ENCODE measurements at regions not wholly inside any gene's neighbourhood (a gene's known extent, or its start where the extent isn't known, plus 50 kb on each side); places are given as distances from the start of the nearest gene placed in this dataset.

DNA sequence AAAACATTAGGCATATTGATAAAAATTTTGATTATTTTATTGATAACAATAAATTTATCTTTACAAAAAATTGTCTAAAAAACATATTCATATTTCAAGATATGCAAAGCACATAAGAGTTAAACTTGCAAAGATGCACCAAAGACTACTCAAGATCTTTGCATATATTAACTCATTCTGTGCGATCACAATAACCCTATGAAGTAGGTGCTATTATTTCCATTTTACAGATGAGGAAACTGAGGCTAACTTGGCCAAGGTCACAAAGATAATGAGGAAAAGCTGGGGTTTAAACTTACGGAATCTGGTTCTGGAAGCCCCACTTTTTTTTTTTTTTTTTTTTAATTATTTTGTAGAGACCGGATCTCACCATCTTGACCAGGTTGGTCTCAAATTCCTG is 94.4 kb upstream of the SERTAD2 start:
- in situ Hi-C loops (cut with MboI; ENCODE audit: low sequenced_read_pairs) = no loop called here
- Histone ChIP-seq H4K91ac (ENCODE audit: insufficient read depth, low read depth, low read length) (no peak overlapping the region), H2BK15ac (ENCODE audit: low read depth, low read length) (no peak overlapping the region), H2AK9ac (replicated peaks; ENCODE audit: low read depth, low read length, poor library complexity) (no peak overlapping the region), H2BK5ac (ENCODE audit: low read depth, low read length, poor library complexity, severe bottlenecking) (no peak overlapping the region), H3K79me1 (ENCODE audit: low read depth in 1 of 2, low read length in 2 of 2) (peaks cover 3 to 14% of the 10 kb centered on the region in 2 experiments; a peak in 2 of 4 replicates), H2AFZ (replicated peaks; ENCODE audit: low read length, poor library complexity) (no peak overlapping the region), H2BK120ac (ENCODE audit: low read depth, low read length) (no peak overlapping the region), H4K20me1 (ENCODE audit: insufficient read depth, low read length) (no peaks in the 10 kb centered on the region), H3K14ac (replicated peaks; ENCODE audit: low read depth, low read length) (no peak overlapping the region), H3K23ac (ENCODE audit: low read depth, low read length) (no peak overlapping the region; the same call in 1 of the 2 replicates), H2BK20ac (ENCODE audit: low read depth, low read length) (no peak overlapping the region), H3K4me3 (ENCODE audit: insufficient read depth, low read depth, low read length) (no peak overlapping the region), H3K4me2 (ENCODE audit: low read depth, low read length) (no peak overlapping the region), H3K9ac (ENCODE audit: low read depth, low read length) (no peak overlapping the region), H3K56ac (ENCODE audit: extremely low read depth, insufficient read depth, low read length) (no peak overlapping the region), H3K9me1 (ENCODE audit: insufficient read depth, low read length) (peaks cover 3% of the 10 kb centered on the region; the same call in 1 of the 2 replicates), H2AK5ac (ENCODE audit: low read depth, low read length) (no peak overlapping the region), H3K9me3 (ENCODE audit: control insufficient read depth, insufficient read depth, low read length) (no peaks in the 10 kb centered on the region), H4K5ac (ENCODE audit: low read depth, low read length) (no peak overlapping the region), H3K36me3 (ENCODE audit: control insufficient read depth, insufficient read depth, low read length) (no peaks in the 10 kb centered on the region), H3K18ac (ENCODE audit: low read depth, low read length) (no peak overlapping the region), H3K27ac (ENCODE audit: insufficient read depth, low read length) (no peak overlapping the region), H3K4me1 (ENCODE audit: control insufficient read depth, insufficient read depth, low read length) (peaks cover 2% of the 10 kb centered on the region; the same call in 1 of the 2 replicates), H3K4ac (ENCODE audit: low read depth, low read length) (no peak overlapping the region), H3K27me3 (ENCODE audit: control insufficient read depth, insufficient read depth, low read length) (no peaks in the 10 kb centered on the region), H4K8ac (ENCODE audit: low read depth in 2 of 2, low read length in 2 of 2) (no peak overlapping the region)
- dilution Hi-C loops (cut with HindIII; ENCODE audit: low sequenced_read_pairs, unreplicated experiment) = no loop called here
- TF ChIP-seq FOS (IDR thresholded peaks at IDR 0.05; ENCODE audit: low read depth, low read length) = no peak
- no peak for TF ChIP-seq BHLHE40 (IDR thresholded peaks at IDR 0.05; ENCODE audit: low read depth, low read length)
- TF ChIP-seq CHD1 (IDR thresholded peaks at IDR 0.05; ENCODE audit: low read depth, low read length) = no peak
- no peak for TF ChIP-seq RCOR1 (IDR thresholded peaks at IDR 0.05; ENCODE audit: insufficient replicate concordance, low read length)
- no peak for TF ChIP-seq POLR2A (IDR thresholded peaks at IDR 0.05; ENCODE audit: low read depth, low read length)
- TF ChIP-seq MXI1 (IDR thresholded peaks at IDR 0.05; ENCODE audit: borderline replicate concordance, low read depth, low read length) = no peak
- TF ChIP-seq MAFK (IDR thresholded peaks at IDR 0.05; ENCODE audit: low read depth, low read length) = no peak
- TF ChIP-seq SMC3 (IDR thresholded peaks at IDR 0.05; ENCODE audit: low read depth, low read length) = no peak
- TF ChIP-seq, protein P1, sequence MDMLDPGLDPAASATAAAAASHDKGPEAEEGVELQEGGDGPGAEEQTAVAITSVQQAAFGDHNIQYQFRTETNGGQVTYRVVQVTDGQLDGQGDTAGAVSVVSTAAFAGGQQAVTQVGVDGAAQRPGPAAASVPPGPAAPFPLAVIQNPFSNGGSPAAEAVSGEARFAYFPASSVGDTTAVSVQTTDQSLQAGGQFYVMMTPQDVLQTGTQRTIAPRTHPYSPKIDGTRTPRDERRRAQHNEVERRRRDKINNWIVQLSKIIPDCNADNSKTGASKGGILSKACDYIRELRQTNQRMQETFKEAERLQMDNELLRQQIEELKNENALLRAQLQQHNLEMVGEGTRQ (IDR thresholded peaks at IDR 0.05; ENCODE audit: low read depth, low read length) = no peak
- no peak for DNase-seq
- intact Hi-C loops (cut with micrococcal nuclease) = no loop called here
- ATAC-seq (ENCODE audit: low read depth) = no peak
- no CpG with 5 or more reads among the region's 3 CpGs for WGBS, 2 experiments (ENCODE audit: extremely low coverage in 2 of 2, insufficient read length in 1 of 2)
- no TSS peak for BruUV-seq (replicated peaks)
- CTCF ChIA-PET = interaction anchor here (0.6 to 1.3 kb wide), 2 partner anchors 25 to 113 kb away, joined by 3 to 5 read pairs; no protein-coding TSS in a partner anchor
- POLR2A ChIA-PET (ENCODE audit: unreplicated experiment) = interaction anchor here (0.5 to 0.6 kb wide), 2 partner anchors 102 to 112 kb away, joined by 4 to 6 read pairs; no protein-coding TSS in a partner anchor

Data from IMR-90 (cell line).